Astrocyte of the spinal cord (primary cell): ENCODE measurements at regions not wholly inside any gene's neighbourhood (a gene's known extent, or its start where the extent isn't known, plus 50 kb on each side); places are given as distances from the start of the nearest gene placed in this dataset.

ENCODE experiments used
- DNase-seq: peaks from one replicate; pipeline ENCODE4 v3.0.0; 2011; ENCODE audit warnings: low read depth, low spot score
- H3K4me3 ChIP-seq: 2 replicates; pipeline ENCODE4 v1.5.1; 2011; ENCODE audit warnings: low read depth, mild to moderate bottlenecking, low read length, moderate library complexity
- in situ Hi-C: cut with HindIII; loops from 2 replicates; pipeline ENCODE4 v1.10.0; 2017; ENCODE audit warnings: low sequenced_read_pairs
- TF ChIP-seq, protein P1 (sequence below): IDR thresholded peaks from 2 replicates; pipeline ENCODE4 v1.5.1; 2012; ENCODE audit warnings: low read depth, mild to moderate bottlenecking, low read length, inconsistent platforms

DNA sequence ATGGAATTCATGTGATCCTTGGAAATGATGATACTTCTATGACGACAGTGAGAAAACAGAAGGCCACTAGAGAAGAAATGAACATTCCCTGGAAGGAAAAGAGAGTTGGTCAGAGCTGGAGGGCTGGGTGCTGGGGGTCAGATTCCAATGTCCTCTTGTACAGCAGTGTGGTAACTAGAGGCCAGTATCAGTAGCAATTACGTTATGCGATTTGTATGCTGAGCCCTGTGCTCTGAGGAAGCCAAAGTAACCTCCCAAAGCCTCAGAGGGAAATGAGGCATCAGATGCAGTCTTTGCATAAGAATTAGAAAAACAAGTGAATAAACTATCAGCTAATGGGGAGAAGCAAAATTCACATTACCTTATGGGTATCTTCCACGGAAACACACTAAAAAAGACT lies 65.5 kb upstream of the SLC4A11 start:
- no peak for DNase-seq
- TF ChIP-seq, protein P1, sequence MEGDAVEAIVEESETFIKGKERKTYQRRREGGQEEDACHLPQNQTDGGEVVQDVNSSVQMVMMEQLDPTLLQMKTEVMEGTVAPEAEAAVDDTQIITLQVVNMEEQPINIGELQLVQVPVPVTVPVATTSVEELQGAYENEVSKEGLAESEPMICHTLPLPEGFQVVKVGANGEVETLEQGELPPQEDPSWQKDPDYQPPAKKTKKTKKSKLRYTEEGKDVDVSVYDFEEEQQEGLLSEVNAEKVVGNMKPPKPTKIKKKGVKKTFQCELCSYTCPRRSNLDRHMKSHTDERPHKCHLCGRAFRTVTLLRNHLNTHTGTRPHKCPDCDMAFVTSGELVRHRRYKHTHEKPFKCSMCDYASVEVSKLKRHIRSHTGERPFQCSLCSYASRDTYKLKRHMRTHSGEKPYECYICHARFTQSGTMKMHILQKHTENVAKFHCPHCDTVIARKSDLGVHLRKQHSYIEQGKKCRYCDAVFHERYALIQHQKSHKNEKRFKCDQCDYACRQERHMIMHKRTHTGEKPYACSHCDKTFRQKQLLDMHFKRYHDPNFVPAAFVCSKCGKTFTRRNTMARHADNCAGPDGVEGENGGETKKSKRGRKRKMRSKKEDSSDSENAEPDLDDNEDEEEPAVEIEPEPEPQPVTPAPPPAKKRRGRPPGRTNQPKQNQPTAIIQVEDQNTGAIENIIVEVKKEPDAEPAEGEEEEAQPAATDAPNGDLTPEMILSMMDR: no peak
- in situ Hi-C loops: no loop called here
- no peak overlapping the region for H3K4me3 ChIP-seq

DNA sequence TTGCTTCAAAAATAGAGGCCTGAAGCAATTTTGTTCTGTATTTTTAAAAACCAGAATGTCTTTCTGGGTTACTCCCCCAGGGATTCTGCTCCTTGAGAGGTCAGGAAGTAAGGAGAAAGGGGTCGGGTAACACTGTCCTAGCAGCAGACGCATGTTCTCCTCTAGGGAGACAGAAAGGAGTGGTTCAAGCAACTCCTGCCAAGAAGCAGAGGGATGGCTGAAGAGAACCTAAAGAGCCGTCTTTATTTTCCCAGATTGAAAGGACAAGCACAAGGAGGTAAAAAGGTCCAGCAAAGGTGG lies 58.0 kb upstream of the SLC4A11 start:
- no peak for DNase-seq
- in situ Hi-C loops: no loop called here
- TF ChIP-seq, protein P1: no peak

DNA sequence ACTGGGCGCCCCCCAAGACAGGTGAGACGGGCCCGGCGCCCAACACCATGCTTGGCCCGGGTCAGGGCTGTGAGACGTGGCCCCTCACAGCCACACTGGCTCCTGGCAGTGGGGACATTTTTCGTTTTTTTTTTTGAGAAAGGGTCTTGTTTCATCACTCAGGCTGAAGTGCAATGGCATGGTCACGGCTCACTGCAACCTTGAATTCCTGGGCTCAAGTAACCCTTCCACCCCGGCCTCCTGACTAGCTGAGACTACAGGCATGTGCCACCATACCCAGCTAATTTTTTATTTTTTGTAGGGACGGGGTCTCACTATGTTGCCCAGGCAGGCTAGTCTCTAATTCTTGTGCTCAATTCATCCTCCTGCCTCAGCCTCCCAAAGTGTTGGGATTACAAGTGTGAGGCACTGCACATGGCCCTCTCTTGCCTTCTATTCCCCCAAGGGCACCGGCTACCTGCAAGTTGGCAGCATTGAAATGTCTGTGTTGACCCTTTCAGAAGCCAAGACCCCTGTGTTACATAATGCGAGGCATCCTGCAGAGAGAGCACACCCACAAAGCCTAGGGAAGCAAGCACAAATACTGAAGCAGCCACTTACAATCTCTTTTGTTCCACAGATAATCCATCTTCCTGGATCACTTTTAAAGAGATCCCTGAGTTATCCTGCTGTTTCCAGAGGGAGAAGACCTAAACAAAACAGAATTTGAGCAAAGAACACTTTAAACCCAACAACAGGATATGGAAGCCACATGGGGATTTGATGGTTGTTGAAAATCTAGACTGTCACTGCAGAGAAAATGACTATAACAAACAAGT lies 57.5 kb upstream of the SLC4A11 start:
- DNase-seq: no peak
- TF ChIP-seq, protein P1: no peak
- in situ Hi-C loops: no loop called here
- H3K4me3 ChIP-seq: no peak overlapping the region

More for the DNA sequence above, 58.0 kb upstream of the SLC4A11 start:
- no peak overlapping the region for H3K4me3 ChIP-seq
